Upper lobe of left lung (tissue), 4 donors: ENCODE measurements at regions not wholly inside any gene's neighbourhood (a gene's known extent, or its start where the extent isn't known, plus 50 kb on each side); places are given as distances from the start of the nearest gene placed in this dataset.

ENCODE experiments used
- POLR2A ChIP-seq, 4 donors: fragments of 450-650 bp; IDR thresholded peaks; one replicate each; pipeline ENCODE4 v1.5.1; 2016 to 2017; ENCODE audit warnings: antibody characterized with exemption in 4 of 4, mild to moderate bottlenecking in 2 of 4
- TF ChIP-seq, protein P1 (sequence below), 6 experiments: fragments of 450-650 bp in 4 of 6; fragments of 200-600 bp in 2 of 6; sonication (generic) in 2 of 6; IDR thresholded peaks; one replicate each; pipeline ENCODE4 v1.5.1; 2016 to 2019; ENCODE audit warnings: antibody characterized with exemption in 6 of 6

DNA sequence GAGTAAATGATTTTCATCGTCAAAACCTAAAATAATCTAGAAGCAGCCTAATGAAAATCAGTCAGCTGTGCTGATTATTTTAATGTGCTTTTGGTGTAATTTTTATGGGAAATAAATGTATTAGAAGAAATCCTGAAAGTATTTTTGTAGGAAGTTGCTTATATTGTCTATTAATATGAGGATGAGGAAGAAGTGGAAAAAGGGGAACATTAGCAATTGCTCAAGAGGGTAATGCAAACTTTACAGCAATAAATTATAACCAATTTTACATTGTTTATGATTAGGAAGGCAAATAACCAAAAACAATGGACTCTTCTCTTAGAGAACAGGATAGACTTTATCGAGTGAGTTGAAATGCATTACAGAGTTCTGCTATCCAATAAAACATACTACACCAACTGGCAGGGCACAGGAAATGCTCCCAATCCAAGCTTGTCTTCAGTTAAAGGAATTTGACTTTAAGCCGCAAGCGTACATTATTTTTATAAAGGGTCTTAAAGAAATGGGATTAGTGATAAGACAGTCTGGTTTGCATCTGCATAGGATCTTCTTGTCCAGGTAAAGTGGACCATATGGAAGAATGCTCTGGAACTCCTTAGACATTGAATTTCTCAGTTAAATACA, 374.8 kb downstream of the PDGFC start:
- TF ChIP-seq POLR2A (IDR thresholded peaks at IDR 0.05) = no peak
- TF ChIP-seq, protein P1, sequence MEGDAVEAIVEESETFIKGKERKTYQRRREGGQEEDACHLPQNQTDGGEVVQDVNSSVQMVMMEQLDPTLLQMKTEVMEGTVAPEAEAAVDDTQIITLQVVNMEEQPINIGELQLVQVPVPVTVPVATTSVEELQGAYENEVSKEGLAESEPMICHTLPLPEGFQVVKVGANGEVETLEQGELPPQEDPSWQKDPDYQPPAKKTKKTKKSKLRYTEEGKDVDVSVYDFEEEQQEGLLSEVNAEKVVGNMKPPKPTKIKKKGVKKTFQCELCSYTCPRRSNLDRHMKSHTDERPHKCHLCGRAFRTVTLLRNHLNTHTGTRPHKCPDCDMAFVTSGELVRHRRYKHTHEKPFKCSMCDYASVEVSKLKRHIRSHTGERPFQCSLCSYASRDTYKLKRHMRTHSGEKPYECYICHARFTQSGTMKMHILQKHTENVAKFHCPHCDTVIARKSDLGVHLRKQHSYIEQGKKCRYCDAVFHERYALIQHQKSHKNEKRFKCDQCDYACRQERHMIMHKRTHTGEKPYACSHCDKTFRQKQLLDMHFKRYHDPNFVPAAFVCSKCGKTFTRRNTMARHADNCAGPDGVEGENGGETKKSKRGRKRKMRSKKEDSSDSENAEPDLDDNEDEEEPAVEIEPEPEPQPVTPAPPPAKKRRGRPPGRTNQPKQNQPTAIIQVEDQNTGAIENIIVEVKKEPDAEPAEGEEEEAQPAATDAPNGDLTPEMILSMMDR (IDR thresholded peaks at IDR 0.05) = no peak
